H1 (cell line): ENCODE measurements at regions not wholly inside any gene's neighbourhood (a gene's known extent, or its start where the extent isn't known, plus 50 kb on each side); places are given as distances from the start of the nearest gene placed in this dataset.

Source experiments
- CTCF ChIA-PET: fragments of 300-600 bp; sonication (Branson Sonifier 250); formaldehyde crosslinking; loops from one replicate; lab custom pipeline; 2021; ENCODE audit not compliant: partially characterized antibody; lab: Charles Lee
- POLR2A ChIA-PET: fragments of 300-600 bp; sonication (Branson Sonifier 250); formaldehyde crosslinking; loops from one replicate; lab custom pipeline; 2021; ENCODE audit warnings: inconsistent platforms; ENCODE audit not compliant: partially characterized antibody; lab: Charles Lee
- DNase-seq, 2 experiments: peaks; one replicate each; pipeline versions ENCODE4 v3.0.0 to v3.0.0-alpha.2; 2010 to 2022; ENCODE audit warnings: low spot score in 2 of 2, low read depth in 1 of 2, mixed read lengths in 1 of 2
- FAIRE-seq: peaks from 2 replicates; lab custom pipeline; 2011; peaks lifted over from hg19 to GRCh38; lab: Jason Lieb, UNC
- H2AFZ ChIP-seq: 2 replicates; pipeline ENCODE4 v1.8.1; 2012; ENCODE audit warnings: low read length, inconsistent platforms
- H2AK5ac ChIP-seq: 2 replicates; pipeline ENCODE4 v1.6.1; 2013; ENCODE audit warnings: low read depth, low read length
- H2BK120ac ChIP-seq: replicated peaks from 2 replicates; pipeline ENCODE3; 2013; ENCODE audit warnings: low read depth, low read length, inconsistent platforms
- H2BK12ac ChIP-seq: 2 replicates; pipeline ENCODE4 v1.6.1; 2013; ENCODE audit warnings: low read depth, low read length
- H2BK15ac ChIP-seq: 2 replicates; pipeline ENCODE4 v1.6.1; 2013; ENCODE audit warnings: low read length
- H2BK20ac ChIP-seq: 2 replicates; pipeline ENCODE4 v1.6.1; 2013; ENCODE audit warnings: low read length
- H2BK5ac ChIP-seq: 2 replicates; pipeline ENCODE4 v1.6.1; 2013; ENCODE audit warnings: low read depth, low read length
- H3K14ac ChIP-seq: 2 replicates; pipeline ENCODE4 v1.6.1; 2013; ENCODE audit warnings: inconsistent platforms; ENCODE audit not compliant: insufficient read length
- H3K18ac ChIP-seq: 2 replicates; pipeline ENCODE4 v1.6.1; 2013; ENCODE audit warnings: low read length; ENCODE audit errors: extremely low read depth
- H3K23ac ChIP-seq: 2 replicates; pipeline ENCODE4 v1.6.1; 2013; ENCODE audit warnings: inconsistent platforms; ENCODE audit not compliant: insufficient read length
- H3K23me2 ChIP-seq: 2 replicates; pipeline ENCODE4 v1.6.1; 2013; ENCODE audit warnings: low read depth, low read length
- H3K27ac ChIP-seq: 2 replicates; pipeline ENCODE4 v1.6.1; 2011; ENCODE audit warnings: low read depth, low read length, inconsistent platforms
- H3K27me3 ChIP-seq, 4 experiments: replicated peaks in 1 of 4; 1 replicate in 1 of 4; 2 replicates in 3 of 4; pipeline versions ENCODE4 v1.6.1 to v1.8.1; 2011 to 2013; ENCODE audit warnings: low read length in 3 of 4, mild to moderate bottlenecking in 3 of 4, inconsistent platforms in 2 of 4, mixed read lengths in 2 of 4, moderate library complexity in 1 of 4; ENCODE audit not compliant: control insufficient read depth in 3 of 4, insufficient read depth in 3 of 4; ENCODE audit errors: extremely low read depth in 1 of 4
- H3K36me3 ChIP-seq, 4 experiments: 2 replicates each; pipeline versions ENCODE4 v1.6.1 to v1.8.1; 2011 to 2013; ENCODE audit warnings: mild to moderate bottlenecking in 4 of 4, low read length in 3 of 4, moderate library complexity in 2 of 4, control low read depth in 1 of 4, inconsistent platforms in 1 of 4; ENCODE audit not compliant: insufficient read depth in 4 of 4, control insufficient read depth in 2 of 4
- H3K4ac ChIP-seq: replicated peaks from 2 replicates; pipeline ENCODE3; 2013; ENCODE audit warnings: low read length, low read depth, mixed read lengths, inconsistent platforms; ENCODE audit not compliant: insufficient read length
- H3K4me1 ChIP-seq, 4 experiments: replicated peaks in 1 of 4; 1 replicate in 1 of 4; 2 replicates in 3 of 4; pipeline versions ENCODE4 v1.6.1 to v1.8.1; 2011 to 2013; ENCODE audit warnings: low read length in 3 of 4, inconsistent platforms in 2 of 4, mixed read lengths in 1 of 4; ENCODE audit not compliant: insufficient read depth in 4 of 4, control insufficient read depth in 3 of 4
- H3K4me2 ChIP-seq, 2 experiments: 2 replicates each; pipeline versions ENCODE4 v1.6.1 to v1.8.1; 2011 to 2013; ENCODE audit warnings: low read depth in 2 of 2, low read length in 2 of 2, control low read depth in 1 of 2, inconsistent platforms in 1 of 2, mild to moderate bottlenecking in 1 of 2; ENCODE audit not compliant: insufficient read depth in 1 of 2
- H3K4me3 ChIP-seq, 4 experiments: fragments of 200-600, 300-600 bp in 1 of 4; sonication (generic), shearing (Covaris generic), sonication (Bioruptor Twin) in 1 of 4; 2 replicates each; pipeline versions ENCODE4 v1.5.1 to v1.8.1; 2011 to 2016; ENCODE audit warnings: low read length in 4 of 4, low read depth in 3 of 4, control low read depth in 2 of 4, inconsistent platforms in 2 of 4, mild to moderate bottlenecking in 2 of 4, mixed read lengths in 1 of 4, moderate library complexity in 1 of 4; ENCODE audit not compliant: insufficient read depth in 2 of 4; ENCODE audit errors: extremely low read depth in 1 of 4
- H3K56ac ChIP-seq: replicated peaks from 2 replicates; pipeline ENCODE3; 2013; ENCODE audit warnings: low read depth, mild to moderate bottlenecking, mixed read lengths, low read length, inconsistent platforms; ENCODE audit not compliant: insufficient read length
- H3K79me1 ChIP-seq: 2 replicates; pipeline ENCODE4 v1.6.1; 2013; ENCODE audit warnings: low read depth, low read length, control low read depth
- H3K79me2 ChIP-seq, 2 experiments: 2 replicates each; pipeline versions ENCODE4 v1.6.1 to v1.8.1; 2012 to 2013; ENCODE audit warnings: low read length in 2 of 2, mild to moderate bottlenecking in 2 of 2, inconsistent platforms in 1 of 2; ENCODE audit not compliant: insufficient read depth in 2 of 2, control insufficient read depth in 1 of 2
- H3K9ac ChIP-seq, 4 experiments: replicated peaks in 1 of 4; 1 replicate in 1 of 4; 2 replicates in 3 of 4; pipeline versions ENCODE4 v1.6.1 to v1.8.1; 2011 to 2013; ENCODE audit warnings: low read depth in 3 of 4, low read length in 3 of 4, control low read depth in 2 of 4, mild to moderate bottlenecking in 2 of 4, moderate library complexity in 2 of 4, inconsistent platforms in 1 of 4; ENCODE audit errors: extremely low read depth in 1 of 4
- H3K9me3 ChIP-seq, 2 experiments: 2 replicates each; pipeline versions ENCODE4 v1.6.1 to v1.8.1; 2012 to 2013; ENCODE audit warnings: mild to moderate bottlenecking in 2 of 2, moderate library complexity in 2 of 2, control low read depth in 1 of 2, inconsistent platforms in 1 of 2, low read depth in 1 of 2, low read length in 1 of 2, mixed read lengths in 1 of 2; ENCODE audit not compliant: insufficient read depth in 2 of 2
- H4K20me1 ChIP-seq, 2 experiments: replicated peaks in 1 of 2; 2 replicates each; pipeline versions ENCODE3 to v1.8.1; 2011 to 2013; ENCODE audit warnings: inconsistent platforms in 2 of 2, low read length in 2 of 2, mild to moderate bottlenecking in 1 of 2; ENCODE audit not compliant: insufficient read depth in 2 of 2, control insufficient read depth in 1 of 2
- H4K5ac ChIP-seq: 2 replicates; pipeline ENCODE4 v1.6.1; 2013; ENCODE audit warnings: low read length, low read depth, mixed read lengths, inconsistent platforms; ENCODE audit not compliant: insufficient read length
- H4K8ac ChIP-seq: 2 replicates; pipeline ENCODE4 v1.8.0; 2013; ENCODE audit warnings: mild to moderate bottlenecking, moderate library complexity, low read length, inconsistent platforms; ENCODE audit not compliant: insufficient read depth; ENCODE audit errors: extremely low read depth
- H4K91ac ChIP-seq: replicated peaks from 2 replicates; pipeline ENCODE3; 2013; ENCODE audit warnings: low read length, mixed read lengths, inconsistent platforms; ENCODE audit not compliant: insufficient read length
- NANOG ChIP-seq: IDR thresholded peaks from 2 replicates; pipeline ENCODE4 v1.6.1; 2011; ENCODE audit warnings: low read length, low read depth, mild to moderate bottlenecking, inconsistent platforms; ENCODE audit not compliant: insufficient read depth, poor library complexity, severe bottlenecking
- RAD21 ChIP-seq, 2 experiments: IDR thresholded peaks in 1 of 2; conservative IDR thresholded peaks in 1 of 2; 2 replicates each; pipeline ENCODE4 v1.6.1; 2011; ENCODE audit warnings: low read depth in 2 of 2, low read length in 2 of 2, improper control_type of control experiment in 1 of 2, inconsistent platforms in 1 of 2, mild to moderate bottlenecking in 1 of 2, moderate library complexity in 1 of 2
- RNF2 ChIP-seq: fragments of 200-900, 300-1000 bp; sonication (generic); IDR thresholded peaks from 2 replicates; pipeline ENCODE4 v1.7.1; 2016; ENCODE audit warnings: borderline replicate concordance, low read depth, mild to moderate bottlenecking, antibody characterized with exemption, low read length; ENCODE audit not compliant: poor library complexity, severe bottlenecking; ENCODE audit errors: missing control alignments
- SP2 ChIP-seq: IDR thresholded peaks from 2 replicates; pipeline ENCODE4 v1.6.1; 2012; ENCODE audit warnings: mild to moderate bottlenecking, low read length, inconsistent platforms
- TBP ChIP-seq: IDR thresholded peaks from 2 replicates; pipeline ENCODE4 v1.6.1; 2011; ENCODE audit warnings: low read depth, low read length, improper control_type of control experiment
- WGBS, 2 experiments: shearing (Covaris generic) in 1 of 2; methylation state at CpG; one replicate each; pipeline versions ENCODE4 v1.1.6 to v1.1.7; 2013 to 2015; ENCODE audit warnings: low lambda C conversion rate in 2 of 2, mixed read lengths in 2 of 2, inconsistent platforms in 1 of 2, low coverage in 1 of 2, missing lambda C conversion rate in 1 of 2; ENCODE audit not compliant: insufficient replicate concordance in 2 of 2, insufficient coverage in 1 of 2, insufficient read length in 1 of 2; ENCODE audit errors: extremely low coverage in 1 of 2, missing lambda C conversion rate in 1 of 2; 5-methylcytosine and 5-hydroxymethylcytosine counted together

DNA sequence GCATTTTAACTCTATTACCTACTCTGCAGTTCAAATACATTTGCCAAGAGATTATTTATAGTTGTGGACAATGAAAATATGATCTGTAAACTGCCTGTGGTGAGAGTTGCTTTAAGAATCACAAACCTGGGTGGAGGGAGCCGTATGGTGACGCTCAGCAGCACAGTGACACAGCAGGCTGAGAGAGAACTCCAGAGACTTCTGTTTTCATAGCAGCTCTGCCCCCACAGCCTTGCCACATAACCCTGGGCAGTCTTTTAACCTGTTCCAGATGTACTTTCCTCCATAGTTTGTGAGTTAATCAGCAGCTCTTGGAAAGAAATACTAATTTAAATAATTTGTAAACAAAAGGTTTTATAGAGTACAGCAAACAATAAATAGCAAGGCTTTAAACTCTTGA lies 450.5 kb downstream of the ELAVL2 start:
- no peak overlapping the region for H2BK120ac ChIP-seq
- H3K79me1 ChIP-seq: no peaks in the 10 kb centered on the region
- no peak overlapping the region for H2BK5ac ChIP-seq
- H3K18ac ChIP-seq: no peak overlapping the region
- H2BK20ac ChIP-seq: no peak overlapping the region
- no peaks in the 10 kb centered on the region for H3K23me2 ChIP-seq
- DNase-seq (no peak), FAIRE-seq (no peak)
- H3K36me3 ChIP-seq: no peaks in the 10 kb centered on the region
- H3K4me2 ChIP-seq: no peak overlapping the region
- no peak overlapping the region for H3K9ac ChIP-seq
- H4K20me1 ChIP-seq: no peaks in the 10 kb centered on the region
- H3K4ac ChIP-seq: no peak overlapping the region
- no peaks in the 10 kb centered on the region for H3K9me3 ChIP-seq
- H3K27ac ChIP-seq: no peak overlapping the region
- no peak overlapping the region for H3K14ac ChIP-seq
- no peak overlapping the region for H2BK15ac ChIP-seq
- no peak overlapping the region for H4K91ac ChIP-seq
- no peak overlapping the region for H3K23ac ChIP-seq
- H3K4me3 ChIP-seq: no peak overlapping the region
- H2AK5ac ChIP-seq: no peak overlapping the region
- H3K56ac ChIP-seq: no peak overlapping the region
- ChIA-PET CTCF (no interaction called here), POLR2A (no interaction called here)
- H4K5ac ChIP-seq: no peak overlapping the region
- no peaks in the 10 kb centered on the region for H3K79me2 ChIP-seq
- no peak overlapping the region for H4K8ac ChIP-seq
- no peaks in the 10 kb centered on the region for H3K4me1 ChIP-seq
- no peak overlapping the region for H2AFZ ChIP-seq
- WGBS, 2 experiments: 100% methylated on average over 2 of the region's 2 CpGs; no CpG with 5 or more reads in 1 of the 2 experiments
- H2BK12ac ChIP-seq: no peak overlapping the region
- no peaks in the 10 kb centered on the region for H3K27me3 ChIP-seq
- TF ChIP-seq RAD21 (IDR thresholded peaks at IDR 0.05 in 1 of 2, conservative IDR thresholded peaks at IDR 0.05 in 1 of 2; ENCODE audit: low read depth in 2 of 2, low read length in 2 of 2) (no peak), RNF2 (no peak), NANOG (no peak), TBP (no peak), SP2 (no peak)
